ENCODE measurements at regions not wholly inside any gene's neighbourhood (a gene's known extent, or its start where the extent isn't known, plus 50 kb on each side); places are given as distances from the start of the nearest gene placed in this dataset.
"Not testable (repeated sequence)": the region's sequence is repeated elsewhere in the genome, so short reads cannot be mapped to it uniquely, and the experiment has no call there.

DNA sequence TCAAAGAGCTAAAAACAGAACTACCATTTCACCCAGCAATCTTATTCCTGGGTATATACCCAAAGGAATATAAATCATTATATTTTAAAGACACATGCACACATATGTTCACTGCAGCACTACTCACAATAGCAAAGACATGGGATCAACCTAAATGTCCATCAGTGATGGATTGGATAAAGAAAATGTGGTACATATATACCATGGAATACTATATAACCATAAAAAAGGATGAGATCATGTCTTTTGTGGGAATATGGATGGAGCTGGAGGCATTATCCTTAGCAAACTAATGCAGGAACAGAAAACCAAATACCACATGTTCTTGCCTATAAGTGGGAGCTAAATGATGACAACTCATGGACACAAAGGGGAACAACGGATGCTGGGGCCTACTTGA, 205.1 kb downstream of the EBLN2 start:
- TF ChIP-seq, protein P1, sequence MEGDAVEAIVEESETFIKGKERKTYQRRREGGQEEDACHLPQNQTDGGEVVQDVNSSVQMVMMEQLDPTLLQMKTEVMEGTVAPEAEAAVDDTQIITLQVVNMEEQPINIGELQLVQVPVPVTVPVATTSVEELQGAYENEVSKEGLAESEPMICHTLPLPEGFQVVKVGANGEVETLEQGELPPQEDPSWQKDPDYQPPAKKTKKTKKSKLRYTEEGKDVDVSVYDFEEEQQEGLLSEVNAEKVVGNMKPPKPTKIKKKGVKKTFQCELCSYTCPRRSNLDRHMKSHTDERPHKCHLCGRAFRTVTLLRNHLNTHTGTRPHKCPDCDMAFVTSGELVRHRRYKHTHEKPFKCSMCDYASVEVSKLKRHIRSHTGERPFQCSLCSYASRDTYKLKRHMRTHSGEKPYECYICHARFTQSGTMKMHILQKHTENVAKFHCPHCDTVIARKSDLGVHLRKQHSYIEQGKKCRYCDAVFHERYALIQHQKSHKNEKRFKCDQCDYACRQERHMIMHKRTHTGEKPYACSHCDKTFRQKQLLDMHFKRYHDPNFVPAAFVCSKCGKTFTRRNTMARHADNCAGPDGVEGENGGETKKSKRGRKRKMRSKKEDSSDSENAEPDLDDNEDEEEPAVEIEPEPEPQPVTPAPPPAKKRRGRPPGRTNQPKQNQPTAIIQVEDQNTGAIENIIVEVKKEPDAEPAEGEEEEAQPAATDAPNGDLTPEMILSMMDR (IDR thresholded peaks at IDR 0.05; ENCODE audit: insufficient read depth, low read length, poor library complexity, severe bottlenecking), result not testable (repeated sequence)
- not testable (repeated sequence) for TF ChIP-seq EZH2phosphoT487 (conservative IDR thresholded peaks at IDR 0.05; ENCODE audit: low read length)
